Tibial artery (tissue), 4 donors: ENCODE measurements at regions not wholly inside any gene's neighbourhood (a gene's known extent, or its start where the extent isn't known, plus 50 kb on each side); places are given as distances from the start of the nearest gene placed in this dataset.

ENCODE experiments used
- DNase-seq, 2 donors: peaks; one replicate each; pipeline ENCODE4 v3.0.0-alpha.2; 2019
- H3K27ac ChIP-seq, 2 donors: fragments of 200-600 bp; sonication (generic) in 1 of 2; 1 replicate in 1 of 2; 2 replicates in 1 of 2; pipeline ENCODE4 v1.5.1; 2018 to 2019; ENCODE audit warnings: mild to moderate bottlenecking in 1 of 2
- H3K27me3 ChIP-seq, 2 donors: fragments of 200-600 bp; sonication (generic) in 1 of 2; one replicate each; pipeline versions ENCODE4 v1.5.1 to v1.6.0; 2016 to 2019
- H3K36me3 ChIP-seq, 3 donors: fragments of 200-600 bp; sonication (generic) in 2 of 3; one replicate each; pipeline ENCODE4 v1.5.1; 2016 to 2019; ENCODE audit warnings: mild to moderate bottlenecking in 2 of 3
- H3K4me1 ChIP-seq, 4 donors: fragments of 200-600 bp; sonication (generic) in 2 of 4; 1 replicate in 3 of 4; 2 replicates in 1 of 4; pipeline ENCODE4 v1.5.1; 2016 to 2019
- H3K4me3 ChIP-seq, 2 donors: fragments of 200-600 bp; sonication (generic) in 1 of 2; 1 replicate in 1 of 2; 2 replicates in 1 of 2; pipeline ENCODE4 v1.5.1; 2018 to 2019; ENCODE audit warnings: mild to moderate bottlenecking in 2 of 2
- H3K9me3 ChIP-seq, 3 donors: fragments of 200-600 bp; sonication (generic) in 1 of 3; one replicate each; pipeline ENCODE4 v1.5.1; 2016 to 2019
- intact Hi-C: fragments of 100-400 bp; cut with DNase I; formaldehyde crosslinking; loops from one replicate; pipeline ENCODE4 v1.15.0; 2023; ENCODE audit warnings: low total_unique reads
- TF ChIP-seq, protein P1 (sequence below), 2 experiments: fragments of 200-600 bp in 1 of 2; fragments of 450-650 bp in 1 of 2; IDR thresholded peaks; one replicate each; pipeline ENCODE4 v1.5.1; 2017 to 2019; ENCODE audit warnings: antibody characterized with exemption in 2 of 2, mild to moderate bottlenecking in 1 of 2, moderate library complexity in 1 of 2

DNA sequence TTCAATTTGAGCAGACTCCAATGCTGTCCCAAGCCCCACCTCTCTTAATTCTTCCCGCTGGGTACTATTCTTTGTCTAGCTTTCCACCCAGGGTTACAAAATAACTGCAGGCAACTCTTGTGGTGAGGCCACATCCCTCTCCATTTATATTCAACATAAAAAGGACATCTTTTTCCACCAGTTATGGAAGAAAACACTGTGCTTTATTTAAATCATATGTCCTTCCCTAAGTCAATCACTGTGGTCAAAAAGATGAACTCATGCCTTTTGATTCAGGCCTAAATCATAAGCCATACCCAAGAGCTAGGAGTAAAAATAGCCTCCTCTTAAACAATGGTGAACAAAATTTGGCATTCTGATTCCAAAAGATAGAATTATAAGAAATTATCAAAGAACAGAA, 386.0 kb downstream of the SEMA3D start:
- no peaks in the 10 kb centered on the region for H3K36me3 ChIP-seq
- H3K27me3 ChIP-seq: no peaks in the 10 kb centered on the region
- H3K9me3 ChIP-seq: peaks cover 0 to 8% (median 0%) of the 10 kb centered on the region in 3 donors
- H3K27ac ChIP-seq: peak overlapping the region; percentile 11 to 12
- no peak overlapping the region for H3K4me3 ChIP-seq
- no peak for DNase-seq
- intact Hi-C loops: no loop called here
- TF ChIP-seq, protein P1, sequence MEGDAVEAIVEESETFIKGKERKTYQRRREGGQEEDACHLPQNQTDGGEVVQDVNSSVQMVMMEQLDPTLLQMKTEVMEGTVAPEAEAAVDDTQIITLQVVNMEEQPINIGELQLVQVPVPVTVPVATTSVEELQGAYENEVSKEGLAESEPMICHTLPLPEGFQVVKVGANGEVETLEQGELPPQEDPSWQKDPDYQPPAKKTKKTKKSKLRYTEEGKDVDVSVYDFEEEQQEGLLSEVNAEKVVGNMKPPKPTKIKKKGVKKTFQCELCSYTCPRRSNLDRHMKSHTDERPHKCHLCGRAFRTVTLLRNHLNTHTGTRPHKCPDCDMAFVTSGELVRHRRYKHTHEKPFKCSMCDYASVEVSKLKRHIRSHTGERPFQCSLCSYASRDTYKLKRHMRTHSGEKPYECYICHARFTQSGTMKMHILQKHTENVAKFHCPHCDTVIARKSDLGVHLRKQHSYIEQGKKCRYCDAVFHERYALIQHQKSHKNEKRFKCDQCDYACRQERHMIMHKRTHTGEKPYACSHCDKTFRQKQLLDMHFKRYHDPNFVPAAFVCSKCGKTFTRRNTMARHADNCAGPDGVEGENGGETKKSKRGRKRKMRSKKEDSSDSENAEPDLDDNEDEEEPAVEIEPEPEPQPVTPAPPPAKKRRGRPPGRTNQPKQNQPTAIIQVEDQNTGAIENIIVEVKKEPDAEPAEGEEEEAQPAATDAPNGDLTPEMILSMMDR (IDR thresholded peaks at IDR 0.05): no peak
- H3K4me1 ChIP-seq: peaks cover 0 to 36% (median 9%) of the 10 kb centered on the region in 4 donors

DNA sequence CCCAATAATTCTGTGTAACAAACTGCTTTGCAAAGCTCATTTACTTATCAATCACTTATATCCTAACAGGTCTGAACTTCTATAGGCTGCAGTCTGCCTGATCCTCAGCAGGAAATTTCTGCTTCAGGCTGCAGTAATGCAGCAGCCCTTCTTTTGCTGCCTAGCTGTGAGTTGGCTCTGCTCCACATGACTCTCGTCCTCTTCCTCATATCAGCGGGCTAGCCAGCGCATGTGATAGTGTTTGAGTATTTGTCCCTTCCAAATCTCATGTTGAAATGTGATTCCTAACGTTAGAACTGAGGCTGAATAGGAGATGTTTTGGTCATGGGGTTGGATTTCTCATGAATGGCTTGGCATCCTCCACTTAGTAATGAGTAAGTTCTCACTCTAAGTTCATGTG, 387.8 kb downstream of the SEMA3D start:
- TF ChIP-seq, protein P1 (IDR thresholded peaks at IDR 0.05): no peak
- no peak overlapping the region for H3K4me3 ChIP-seq
- DNase-seq: peak; percentile 26 to 65
- H3K27ac ChIP-seq: no peak overlapping the region
- H3K4me1 ChIP-seq: peaks cover 0 to 36% (median 9%) of the 10 kb centered on the region in 4 donors
- no peaks in the 10 kb centered on the region for H3K27me3 ChIP-seq
- H3K9me3 ChIP-seq: peaks cover 0 to 8% (median 0%) of the 10 kb centered on the region in 3 donors
- intact Hi-C loops: no loop called here
- no peaks in the 10 kb centered on the region for H3K36me3 ChIP-seq

DNA sequence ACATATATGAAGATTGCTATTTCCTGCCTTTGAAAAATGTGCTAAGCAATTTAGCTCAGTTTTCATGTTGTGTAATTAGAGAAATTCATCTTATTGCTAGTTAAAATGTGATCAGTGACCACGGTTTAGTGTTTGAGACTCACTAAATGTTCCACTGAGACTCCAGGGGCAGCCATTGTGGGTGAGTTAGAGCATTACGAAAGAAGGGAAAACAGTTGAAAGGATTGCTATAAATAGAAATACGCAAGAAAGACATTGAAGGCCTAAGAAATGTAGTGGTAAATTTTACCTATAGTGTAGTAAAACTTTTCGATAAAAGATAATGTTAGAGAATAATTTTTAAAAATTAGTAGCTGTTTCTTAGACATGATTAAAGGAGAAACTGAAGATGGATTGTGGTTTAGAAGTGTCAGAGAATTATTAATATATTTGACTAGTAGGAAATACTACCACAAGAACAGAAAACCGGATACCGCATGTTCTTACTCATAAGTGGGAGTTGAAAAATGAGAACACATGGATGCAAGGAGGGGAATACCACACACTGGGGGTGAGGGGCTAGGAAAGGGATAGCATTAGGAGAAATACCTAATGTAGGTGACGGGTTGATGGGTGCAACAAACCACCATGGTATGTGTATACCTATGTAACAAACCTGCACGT, 394.5 kb downstream of the SEMA3D start:
- peaks cover 0 to 8% (median 0%) of the 10 kb centered on the region in 3 donors for H3K9me3 ChIP-seq
- H3K4me1 ChIP-seq: peaks cover 0 to 15% (median 6%) of the 10 kb centered on the region in 4 donors
- TF ChIP-seq, protein P1 (IDR thresholded peaks at IDR 0.05): no peak
- intact Hi-C loops: no loop called here
- H3K27ac ChIP-seq: no peak overlapping the region
- no peaks in the 10 kb centered on the region for H3K36me3 ChIP-seq
- H3K4me3 ChIP-seq: no peak overlapping the region
- no peaks in the 10 kb centered on the region for H3K27me3 ChIP-seq
- no peak for DNase-seq

DNA sequence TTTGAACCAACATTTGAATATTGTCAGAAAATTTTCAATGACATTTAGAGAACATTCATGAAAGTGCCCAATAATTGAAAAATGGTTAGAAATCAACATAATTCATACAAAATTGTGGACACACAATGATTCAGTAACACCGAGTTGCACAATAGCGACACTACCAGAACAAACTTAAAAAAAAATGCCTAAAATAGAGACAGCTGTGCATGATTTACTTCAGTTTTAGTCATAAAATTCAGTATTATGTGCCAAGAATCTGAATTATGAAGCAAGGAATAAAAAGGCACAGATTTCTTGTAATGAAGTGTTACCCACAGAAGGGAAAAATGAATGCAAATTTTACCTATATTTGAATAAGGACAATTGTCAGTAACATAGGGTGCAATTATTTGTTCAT, 396.0 kb downstream of the SEMA3D start:
- Histone ChIP-seq H3K27me3 (no peaks in the 10 kb centered on the region), H3K9me3 (peaks cover 0 to under 1% (median 0%) of the 10 kb centered on the region in 3 donors), H3K36me3 (no peaks in the 10 kb centered on the region), H3K27ac (no peak overlapping the region), H3K4me3 (no peak overlapping the region), H3K4me1 (peaks cover 0 to 15% (median 6%) of the 10 kb centered on the region in 4 donors)
- intact Hi-C loops: no loop called here
- no peak for DNase-seq
- TF ChIP-seq, protein P1 (IDR thresholded peaks at IDR 0.05): no peak

DNA sequence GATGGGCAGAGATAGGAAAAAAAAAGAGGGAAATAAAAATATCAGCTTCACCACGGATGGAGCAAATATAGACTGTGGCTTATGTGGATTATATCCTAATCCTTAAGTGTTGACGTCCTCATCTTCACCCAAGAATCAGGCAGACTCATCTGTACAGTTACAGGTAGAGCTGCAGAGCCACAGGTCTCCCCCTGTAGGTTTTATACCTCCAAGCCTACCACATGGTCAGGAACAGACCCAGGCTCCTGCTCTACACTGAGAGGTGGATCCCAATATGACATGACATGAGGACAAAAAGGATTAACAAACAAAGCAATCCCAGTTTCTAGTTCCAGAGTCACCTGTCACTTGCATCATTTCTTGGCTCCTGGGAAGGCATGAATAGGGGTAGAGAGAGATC, 400.8 kb downstream of the SEMA3D start:
- Histone ChIP-seq H3K4me3 (no peak overlapping the region), H3K4me1 (peaks cover 0 to 11% (median 5%) of the 10 kb centered on the region in 4 donors), H3K27ac (no peak overlapping the region), H3K27me3 (no peaks in the 10 kb centered on the region), H3K9me3 (no peaks in the 10 kb centered on the region), H3K36me3 (no peaks in the 10 kb centered on the region)
- intact Hi-C loops: no loop called here
- no peak for DNase-seq
- TF ChIP-seq, protein P1 (IDR thresholded peaks at IDR 0.05): no peak
